ENCODE measurements at regions not wholly inside any gene's neighbourhood (a gene's known extent, or its start where the extent isn't known, plus 50 kb on each side); places are given as distances from the start of the nearest gene placed in this dataset.

- no peak for DNase-seq (ENCODE audit: low read depth in 2 of 3, low spot score in 2 of 3)
Observed at GRCh38 chr5:61896811-61897210, 409.2 kb upstream of the KIF2A start.

- no peak for DNase-seq (ENCODE audit: low read depth in 2 of 3, low spot score in 2 of 3)
Observed at GRCh38 chr5:61897251-61897650, 408.8 kb upstream of the KIF2A start.

GRCh38 chr5:61901997-61902396, 404.0 kb upstream of the KIF2A start:
- no peak for DNase-seq (ENCODE audit: low read depth in 2 of 3, low spot score in 2 of 3)

- DNase-seq (ENCODE audit: low read depth in 2 of 3, low spot score in 2 of 3) = no peak
Observed at GRCh38 chr5:61904730-61905129, 401.3 kb upstream of the KIF2A start.

GRCh38 chr5:61905613-61906012, 400.4 kb upstream of the KIF2A start:
- DNase-seq (ENCODE audit: low read depth in 2 of 3, low spot score in 2 of 3) = no peak

- DNase-seq (ENCODE audit: low read depth in 2 of 3, low spot score in 2 of 3) = no peak
Observed at GRCh38 chr5:61906820-61907219, 399.2 kb upstream of the KIF2A start.

GRCh38 chr5:61907995-61908394, 398.0 kb upstream of the KIF2A start:
- DNase-seq (ENCODE audit: low read depth in 2 of 3, low spot score in 2 of 3) = no peak

GRCh38 chr5:61910771-61911170, 395.2 kb upstream of the KIF2A start:
- DNase-seq (ENCODE audit: low read depth in 2 of 3, low spot score in 2 of 3) = no peak

GRCh38 chr5:61912559-61912958, 393.4 kb upstream of the KIF2A start:
- no peak for DNase-seq (ENCODE audit: low read depth in 2 of 3, low spot score in 2 of 3)

GRCh38 chr5:61915646-61916045, 390.4 kb upstream of the KIF2A start:
- no peak for DNase-seq (ENCODE audit: low read depth in 2 of 3, low spot score in 2 of 3)

GRCh38 chr5:61916621-61917620, 389.1 kb upstream of the KIF2A start:
- DNase-seq (ENCODE audit: low read depth in 2 of 3, low spot score in 2 of 3) = no peak

- no peak for DNase-seq (ENCODE audit: low read depth in 2 of 3, low spot score in 2 of 3)
Observed at GRCh38 chr5:61918611-61919010, 387.4 kb upstream of the KIF2A start.

GRCh38 chr5:61919920-61920319, 386.1 kb upstream of the KIF2A start:
- no peak for DNase-seq (ENCODE audit: low read depth in 2 of 3, low spot score in 2 of 3)

- DNase-seq (ENCODE audit: low read depth in 2 of 3, low spot score in 2 of 3) = no peak
Observed at GRCh38 chr5:61924251-61924650, 381.8 kb upstream of the KIF2A start.

GRCh38 chr5:61926911-61927310, 379.1 kb upstream of the KIF2A start:
- DNase-seq (ENCODE audit: low read depth in 2 of 3, low spot score in 2 of 3) = no peak

- DNase-seq (ENCODE audit: low read depth in 2 of 3, low spot score in 2 of 3) = no peak
Observed at GRCh38 chr5:61931236-61931635, 374.8 kb upstream of the KIF2A start.

- no peak for DNase-seq (ENCODE audit: low read depth in 2 of 3, low spot score in 2 of 3)
Observed at GRCh38 chr5:61933787-61934626, 372.0 kb upstream of the KIF2A start.

- no peak for DNase-seq (ENCODE audit: low read depth in 2 of 3, low spot score in 2 of 3)
Observed at GRCh38 chr5:61941637-61942036, 364.4 kb upstream of the KIF2A start.

- DNase-seq (ENCODE audit: low read depth in 2 of 3, low spot score in 2 of 3) = no peak
Observed at GRCh38 chr5:61942462-61943049, 363.4 kb upstream of the KIF2A start.

GRCh38 chr5:61943713-61944112, 362.3 kb upstream of the KIF2A start:
- DNase-seq (ENCODE audit: low read depth in 2 of 3, low spot score in 2 of 3) = no peak

GRCh38 chr5:61948151-61948550, 357.9 kb upstream of the KIF2A start:
- DNase-seq (ENCODE audit: low read depth in 2 of 3, low spot score in 2 of 3) = no peak
